Colonic mucosa (tissue), 4 donors: ENCODE measurements at regions not wholly inside any gene's neighbourhood (a gene's known extent, or its start where the extent isn't known, plus 50 kb on each side); places are given as distances from the start of the nearest gene placed in this dataset.

Experiments
- DNase-seq: peaks from one replicate; pipeline ENCODE4 v3.0.0-alpha.2; 2020
- H3K27ac ChIP-seq: fragments of 200-600 bp; one replicate; pipeline ENCODE4 v1.8.0; 2021
- H3K27me3 ChIP-seq: fragments of 200-600 bp; one replicate; pipeline ENCODE4 v1.8.0; 2021
- H3K36me3 ChIP-seq: fragments of 200-600 bp; one replicate; pipeline ENCODE4 v1.8.0; 2021
- H3K4me1 ChIP-seq: fragments of 200-600 bp; one replicate; pipeline ENCODE4 v1.8.0; 2021; ENCODE audit warnings: mild to moderate bottlenecking
- H3K4me3 ChIP-seq: fragments of 200-600 bp; one replicate; pipeline ENCODE4 v1.8.0; 2021
- H3K9ac ChIP-seq, 2 donors: one replicate each; pipeline ENCODE4 v1.7.0; 2013; ENCODE audit warnings: control low read depth in 2 of 2, low read depth in 2 of 2, low read length in 2 of 2
- H3K9me3 ChIP-seq: fragments of 200-600 bp; one replicate; pipeline ENCODE4 v1.8.0; 2021
- intact Hi-C: fragments of 100-400 bp; cut with DNase I; formaldehyde crosslinking; loops from one replicate; pipeline ENCODE4 v1.14.1; 2022
- TF ChIP-seq, protein P1 (sequence below): fragments of 200-600 bp; IDR thresholded peaks from one replicate; pipeline ENCODE4 v1.8.0; 2022; ENCODE audit warnings: antibody characterized with exemption, mild to moderate bottlenecking
- donor health status: healthy.
- donor health status: DM: no; HTN: no; CAD: no.
- donor health status: DM: no; HTN: no; CAD: no.

DNA sequence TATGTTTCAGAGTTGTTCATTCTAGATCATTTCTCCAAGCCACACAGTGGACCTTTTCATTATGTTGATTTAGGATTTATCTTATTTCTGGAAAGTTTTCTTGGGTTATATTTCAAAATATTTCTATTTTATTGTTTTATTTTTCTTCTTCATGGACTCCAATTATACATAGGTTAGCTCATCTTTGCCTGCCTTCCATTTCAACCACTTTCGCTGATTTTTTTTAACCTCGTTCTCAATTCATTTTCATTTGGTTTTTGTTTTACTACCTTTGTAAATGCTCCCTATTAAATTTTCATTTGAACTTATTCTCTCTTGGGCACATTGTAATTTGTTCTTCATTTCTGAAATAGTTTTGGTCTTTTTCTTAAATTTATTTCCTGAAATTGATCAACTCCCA is 169.0 kb upstream of the PITX1 start:
- Histone ChIP-seq H3K4me3 (no peak overlapping the region), H3K36me3 (no peaks in the 10 kb centered on the region), H3K27ac (no peak overlapping the region), H3K9ac (no peak overlapping the region), H3K4me1 (no peaks in the 10 kb centered on the region), H3K9me3 (no peaks in the 10 kb centered on the region), H3K27me3 (no peaks in the 10 kb centered on the region)
- no peak for DNase-seq
- intact Hi-C loops, result no loop called here
- TF ChIP-seq, protein P1, sequence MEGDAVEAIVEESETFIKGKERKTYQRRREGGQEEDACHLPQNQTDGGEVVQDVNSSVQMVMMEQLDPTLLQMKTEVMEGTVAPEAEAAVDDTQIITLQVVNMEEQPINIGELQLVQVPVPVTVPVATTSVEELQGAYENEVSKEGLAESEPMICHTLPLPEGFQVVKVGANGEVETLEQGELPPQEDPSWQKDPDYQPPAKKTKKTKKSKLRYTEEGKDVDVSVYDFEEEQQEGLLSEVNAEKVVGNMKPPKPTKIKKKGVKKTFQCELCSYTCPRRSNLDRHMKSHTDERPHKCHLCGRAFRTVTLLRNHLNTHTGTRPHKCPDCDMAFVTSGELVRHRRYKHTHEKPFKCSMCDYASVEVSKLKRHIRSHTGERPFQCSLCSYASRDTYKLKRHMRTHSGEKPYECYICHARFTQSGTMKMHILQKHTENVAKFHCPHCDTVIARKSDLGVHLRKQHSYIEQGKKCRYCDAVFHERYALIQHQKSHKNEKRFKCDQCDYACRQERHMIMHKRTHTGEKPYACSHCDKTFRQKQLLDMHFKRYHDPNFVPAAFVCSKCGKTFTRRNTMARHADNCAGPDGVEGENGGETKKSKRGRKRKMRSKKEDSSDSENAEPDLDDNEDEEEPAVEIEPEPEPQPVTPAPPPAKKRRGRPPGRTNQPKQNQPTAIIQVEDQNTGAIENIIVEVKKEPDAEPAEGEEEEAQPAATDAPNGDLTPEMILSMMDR, result no peak

DNA sequence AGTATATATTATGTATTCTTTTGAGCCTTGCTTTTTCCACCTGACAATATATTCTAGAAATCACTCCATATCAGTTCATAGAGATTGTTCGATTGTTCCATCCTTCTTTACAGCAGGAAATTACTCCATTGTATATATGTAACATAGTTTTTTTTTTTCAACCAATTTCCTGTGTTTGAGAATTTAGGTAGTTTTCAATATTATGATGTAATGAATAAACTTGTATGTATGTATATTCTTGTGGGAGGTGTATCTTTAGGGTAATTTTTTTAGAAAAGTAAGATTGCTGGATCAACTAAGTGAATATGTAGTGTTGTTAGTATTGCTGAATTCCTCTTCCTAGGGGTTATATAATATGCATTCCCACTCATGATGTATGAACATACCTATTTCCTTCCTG is 165.9 kb upstream of the PITX1 start:
- intact Hi-C loops, result no loop called here

DNA sequence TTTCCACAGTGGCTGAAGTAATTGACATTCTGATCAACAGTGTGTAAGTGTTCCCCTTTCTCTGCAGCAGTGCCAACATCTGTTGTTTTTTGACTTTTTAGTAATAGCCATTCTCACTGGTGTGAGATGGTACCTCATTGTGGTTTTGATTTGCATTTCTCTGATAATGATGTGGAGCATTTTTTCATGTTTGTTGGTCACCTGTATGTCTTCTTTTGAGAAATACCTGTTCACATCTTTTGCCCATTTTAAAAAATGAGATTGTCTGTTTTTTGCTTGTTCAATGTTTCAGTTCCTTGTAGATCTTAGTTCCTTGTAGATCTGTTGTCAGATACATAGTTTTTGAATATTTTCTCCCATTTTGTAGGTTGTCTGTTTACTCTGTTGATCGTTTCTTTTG is 162.5 kb upstream of the PITX1 start:
- H3K9ac ChIP-seq, result no peak overlapping the region
- DNase-seq, result no peak
- intact Hi-C loops, result no loop called here
- no peak overlapping the region for H3K4me3 ChIP-seq
- no peaks in the 10 kb centered on the region for H3K36me3 ChIP-seq
- no peak overlapping the region for H3K27ac ChIP-seq
- no peaks in the 10 kb centered on the region for H3K27me3 ChIP-seq
- no peaks in the 10 kb centered on the region for H3K4me1 ChIP-seq
- no peaks in the 10 kb centered on the region for H3K9me3 ChIP-seq
- TF ChIP-seq, protein P1, result no peak

More for the DNA sequence above, 165.9 kb upstream of the PITX1 start:
- Histone ChIP-seq H3K4me1 (no peaks in the 10 kb centered on the region), H3K27me3 (no peaks in the 10 kb centered on the region), H3K27ac (no peak overlapping the region), H3K9ac (no peak overlapping the region), H3K9me3 (no peaks in the 10 kb centered on the region), H3K36me3 (no peaks in the 10 kb centered on the region), H3K4me3 (no peak overlapping the region)
- TF ChIP-seq, protein P1, result no peak
- DNase-seq, result no peak

DNA sequence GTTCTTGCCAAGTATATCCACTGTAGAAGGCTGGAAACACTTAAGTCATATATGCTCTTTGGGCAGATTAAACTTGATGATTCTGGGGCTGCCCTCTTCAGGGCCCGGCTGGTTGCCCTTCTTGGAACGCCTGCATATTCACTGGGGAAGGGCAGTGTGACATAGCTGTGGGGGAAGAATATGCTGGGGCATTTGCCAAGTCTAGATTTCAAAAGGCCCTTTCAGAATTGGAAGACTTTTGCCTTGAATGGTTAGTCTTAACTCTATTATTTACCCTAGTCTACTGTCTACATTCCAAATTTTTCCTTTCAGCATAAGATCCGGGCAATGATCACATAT is 161.2 kb upstream of the PITX1 start:
- H3K4me3 ChIP-seq, result no peak overlapping the region
- DNase-seq, result no peak
- H3K27ac ChIP-seq, result no peak overlapping the region
- H3K36me3 ChIP-seq, result no peaks in the 10 kb centered on the region
- no peaks in the 10 kb centered on the region for H3K9me3 ChIP-seq
- H3K9ac ChIP-seq, result no peak overlapping the region
- intact Hi-C loops, result no loop called here
- H3K4me1 ChIP-seq, result no peaks in the 10 kb centered on the region
- TF ChIP-seq, protein P1, result no peak
- H3K27me3 ChIP-seq, result peaks cover 9% of the 10 kb centered on the region

DNA sequence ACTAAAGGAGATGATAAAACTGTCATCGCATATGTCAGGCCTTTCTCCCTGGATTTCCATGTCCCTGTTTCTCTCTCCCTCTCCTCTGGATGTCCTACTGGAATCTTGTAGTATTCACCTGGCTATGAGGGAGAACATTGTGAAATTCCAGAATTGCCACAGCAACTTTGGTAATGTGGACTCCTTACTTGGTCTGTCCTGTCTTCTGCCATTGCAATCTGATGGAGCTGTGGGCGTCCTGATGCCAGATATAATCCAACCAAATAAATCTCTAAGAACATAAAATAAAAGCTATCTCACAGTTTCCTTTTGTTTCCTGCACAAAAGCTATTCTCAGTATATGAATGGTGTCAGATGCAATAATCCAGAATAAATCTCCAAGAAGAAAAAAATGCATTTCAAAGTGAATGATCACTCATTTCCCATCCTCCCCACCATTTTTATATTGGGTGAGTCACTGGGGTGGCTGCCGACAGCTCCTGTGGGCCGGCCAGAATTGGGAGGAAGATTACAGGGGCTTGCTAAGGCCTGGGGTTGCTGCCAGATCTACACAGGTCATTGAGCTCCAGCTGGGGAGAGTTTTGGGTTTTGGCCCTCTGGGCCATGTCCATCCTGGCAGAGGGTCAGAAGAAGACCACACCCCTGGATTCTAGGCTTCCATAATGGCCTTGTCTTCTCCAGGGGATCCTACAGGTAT is 160.7 kb upstream of the PITX1 start:
- H3K4me1 ChIP-seq, result no peaks in the 10 kb centered on the region
- intact Hi-C loops, result loop anchor here (5.0 kb wide), 1 partner anchor 277 kb away; no protein-coding TSS in a partner anchor
- TF ChIP-seq, protein P1, result no peak
- H3K27ac ChIP-seq, result no peak overlapping the region
- H3K4me3 ChIP-seq, result no peak overlapping the region
- no peaks in the 10 kb centered on the region for H3K36me3 ChIP-seq
- no peak for DNase-seq
- H3K27me3 ChIP-seq, result peaks cover 14% of the 10 kb centered on the region
- no peak overlapping the region for H3K9ac ChIP-seq
- no peaks in the 10 kb centered on the region for H3K9me3 ChIP-seq
